ENCODE measurements at regions not wholly inside any gene's neighbourhood (a gene's known extent, or its start where the extent isn't known, plus 50 kb on each side); places are given as distances from the start of the nearest gene placed in this dataset.

DNA sequence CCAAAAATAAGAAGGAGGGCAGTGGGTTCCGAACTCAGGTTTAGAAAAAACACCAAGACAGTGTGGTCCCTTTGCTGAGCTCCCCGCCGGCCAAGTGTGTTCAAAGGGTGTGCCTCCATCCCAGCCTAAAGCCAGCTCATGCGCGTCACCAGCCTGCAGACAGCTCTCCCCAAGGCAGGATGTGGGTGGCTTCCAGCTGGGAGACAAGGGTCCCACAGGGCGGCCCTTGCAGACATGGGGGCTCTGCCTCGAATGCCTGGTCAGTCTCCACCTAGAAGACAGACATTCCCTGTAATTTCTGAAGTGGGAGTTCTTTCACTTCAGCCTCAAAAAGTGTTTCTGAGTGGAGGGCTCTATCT lies 135.8 kb upstream of the GPC1 start:
- DNase-seq, result no peak

DNA sequence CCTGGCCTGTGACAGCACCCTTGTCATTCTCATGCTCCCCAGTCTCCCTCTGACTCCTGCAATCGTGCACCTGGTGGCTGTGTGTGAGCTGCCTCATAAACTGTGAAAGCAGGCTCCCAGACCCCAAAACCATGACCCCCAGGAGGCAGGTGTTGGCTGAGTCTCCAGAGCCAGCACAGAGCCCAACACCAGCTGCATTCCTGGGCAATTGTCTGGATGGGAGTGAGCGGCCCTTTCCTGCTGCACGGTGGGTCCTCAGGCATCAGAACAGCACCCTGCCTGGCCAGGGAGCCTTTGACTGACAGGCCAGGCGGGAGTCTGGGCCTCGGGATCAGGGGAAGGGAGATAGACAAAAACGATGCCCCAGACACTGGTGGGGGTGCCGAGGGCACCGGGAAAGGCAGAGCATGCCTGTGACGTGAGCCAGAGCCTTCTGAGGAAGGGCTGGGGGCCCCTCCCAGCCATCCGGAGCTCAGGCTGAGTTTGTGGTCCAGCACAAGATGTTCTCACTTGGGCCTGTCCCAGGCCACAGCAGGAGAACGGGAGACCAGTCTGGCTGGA lies 135.1 kb upstream of the GPC1 start:
- no peak for DNase-seq

DNA sequence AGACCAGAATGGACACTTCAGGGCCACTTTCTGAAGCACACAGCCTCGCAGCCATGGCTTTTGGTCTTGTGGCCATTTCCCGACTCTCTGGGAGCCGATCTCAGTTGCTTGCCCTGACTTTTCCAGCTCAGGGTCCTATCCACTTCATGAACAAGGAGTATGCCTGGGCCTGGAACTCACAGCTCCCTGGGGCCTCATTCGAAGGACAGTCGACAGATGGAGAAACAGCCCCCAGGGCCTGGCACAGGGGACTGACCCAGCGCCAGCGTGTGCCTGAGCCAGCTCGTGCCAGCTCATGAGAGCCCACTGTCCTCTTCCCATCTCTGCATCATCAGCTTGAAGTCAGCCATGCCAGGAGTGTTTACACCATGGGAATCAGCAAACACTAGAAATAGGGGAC lies 134.6 kb upstream of the GPC1 start:
- no peak for DNase-seq

DNA sequence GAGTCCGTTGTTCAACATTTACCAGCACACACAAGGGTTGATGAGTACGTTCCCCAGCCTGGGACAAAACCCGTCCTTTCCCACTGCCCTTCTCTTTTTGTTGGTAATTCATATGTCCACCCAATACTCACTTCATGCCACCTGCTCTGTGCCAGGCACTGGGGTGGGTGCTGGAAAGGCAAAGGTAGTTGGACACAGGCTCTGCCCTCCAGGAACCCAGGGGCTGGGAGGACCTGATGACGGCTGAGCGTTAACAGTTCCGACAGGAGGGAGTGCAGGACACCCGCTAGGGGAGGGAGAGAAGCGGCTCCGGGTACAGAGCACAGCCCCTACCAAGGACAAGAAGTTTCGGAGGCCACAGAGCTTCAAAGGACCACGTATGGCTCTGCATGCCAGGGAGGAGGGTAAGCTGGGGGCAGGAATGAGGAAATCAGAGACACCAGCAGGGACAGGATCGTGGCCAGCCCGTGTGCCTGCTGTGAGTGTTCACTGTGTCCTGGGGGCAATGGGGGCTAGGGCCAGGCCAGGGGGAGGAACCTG lies 134.1 kb upstream of the GPC1 start:
- no peak for DNase-seq

DNA sequence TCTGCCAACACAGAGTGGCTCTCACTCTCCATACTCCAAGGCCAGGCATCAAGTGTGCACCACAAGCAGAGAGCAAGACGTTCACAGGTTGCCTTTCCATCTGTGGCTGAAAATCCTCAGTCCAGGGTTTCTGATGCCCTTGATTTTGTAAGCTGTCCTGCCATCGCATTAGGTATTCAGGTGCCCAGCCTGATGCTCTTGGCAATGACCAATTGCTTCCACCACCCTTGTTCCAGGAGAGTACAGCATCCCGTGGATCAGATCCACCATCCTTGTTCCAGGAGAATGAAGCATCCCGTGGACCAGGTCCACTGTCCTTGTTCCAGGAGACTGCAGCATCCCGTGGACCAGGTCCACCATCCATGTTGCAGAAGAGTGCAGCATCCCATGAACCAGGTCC lies 133.4 kb upstream of the GPC1 start:
- no peak for DNase-seq

DNA sequence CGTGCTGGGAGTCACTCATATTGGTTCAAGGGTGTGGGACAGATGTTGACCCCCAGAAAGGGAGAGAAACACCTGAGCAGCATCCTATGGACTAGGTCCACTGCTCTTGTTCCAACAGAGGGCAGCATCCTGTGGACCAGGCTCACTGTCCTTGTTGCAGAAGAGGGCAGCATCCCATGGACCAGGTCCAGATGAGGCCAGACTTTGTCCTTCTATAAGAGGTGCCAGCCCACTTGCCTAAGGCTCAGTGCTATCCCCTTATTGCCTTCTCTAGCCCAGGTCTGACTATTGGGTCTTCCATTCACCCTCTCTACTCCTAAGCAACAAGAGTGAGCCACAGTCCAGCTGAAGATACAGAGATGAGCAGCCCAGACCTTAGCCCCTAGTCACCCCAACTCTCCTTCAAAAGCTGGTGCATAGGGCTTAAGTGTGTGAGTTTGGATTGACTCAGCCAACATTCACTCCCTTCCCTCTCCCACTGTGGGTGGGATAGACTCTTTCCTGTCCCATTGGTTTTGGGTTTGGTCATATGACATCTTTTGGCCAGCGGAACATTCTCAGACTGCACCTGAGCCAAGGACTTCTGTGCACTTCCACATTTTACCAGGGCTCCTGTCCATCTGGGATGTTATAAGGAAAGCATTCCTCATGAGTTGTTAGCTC lies 132.4 kb upstream of the GPC1 start:
- no peak for DNase-seq

DNA sequence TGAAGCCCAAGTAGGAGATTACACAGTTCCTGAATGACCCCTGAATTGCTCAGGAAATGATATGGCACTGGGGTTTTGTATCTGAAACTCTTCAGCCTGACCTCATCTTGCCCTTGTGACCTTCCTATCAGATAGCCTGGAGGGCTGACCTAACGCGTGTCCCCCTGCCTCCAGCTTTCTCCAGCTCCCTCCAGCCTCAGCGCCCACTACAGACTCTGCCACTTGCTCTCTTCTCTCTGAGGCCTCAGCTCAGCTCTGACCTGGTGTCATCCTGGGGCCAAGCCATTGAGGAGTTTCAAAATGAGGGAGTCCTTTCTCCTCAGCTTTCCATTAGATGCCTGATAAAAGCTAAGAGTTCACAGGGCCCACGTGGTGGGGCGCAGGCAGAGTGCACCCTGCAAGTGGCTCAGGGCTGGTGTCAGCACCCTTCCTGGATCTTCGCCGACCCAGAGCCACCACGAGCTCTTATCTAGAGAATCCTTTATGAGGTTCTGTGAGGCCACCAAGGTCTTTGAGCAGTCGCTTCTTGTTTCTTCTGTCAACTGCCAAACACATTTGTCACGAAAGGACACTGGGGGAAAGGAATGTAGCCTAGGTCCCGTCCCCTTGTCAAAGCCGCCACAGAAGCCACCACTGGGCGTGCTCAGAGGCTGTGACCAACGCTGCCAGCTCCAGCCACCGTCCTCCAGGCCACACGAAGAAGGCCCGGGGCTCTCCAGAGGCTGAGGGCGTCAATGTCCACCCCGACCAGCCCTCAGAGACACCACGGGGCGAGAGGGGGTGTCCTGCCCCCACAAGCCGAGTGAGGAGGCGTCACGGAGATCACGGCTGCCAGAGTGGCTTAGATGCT lies 131.3 kb upstream of the GPC1 start:
- DNase-seq, result no peak

DNA sequence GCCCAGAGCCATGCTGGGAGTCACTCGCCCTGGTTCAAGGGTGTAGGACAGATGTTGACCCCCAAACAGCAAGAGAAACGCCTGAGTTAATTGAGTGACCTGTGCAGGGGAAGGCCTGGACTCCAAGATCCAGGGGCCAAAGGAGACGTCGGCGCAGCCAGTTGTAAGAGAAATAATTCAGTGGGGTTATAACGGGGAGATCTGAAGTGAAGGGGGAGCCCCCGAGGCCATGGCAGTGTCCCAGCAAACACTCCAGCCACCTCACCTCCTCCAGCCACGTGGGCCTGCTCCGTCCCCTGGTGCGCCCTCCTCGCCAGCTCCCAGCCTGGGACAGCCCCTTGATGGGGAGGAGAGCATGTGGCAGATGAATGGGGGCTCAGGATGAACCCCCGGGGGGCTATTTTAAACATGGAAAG lies 130.7 kb upstream of the GPC1 start:
- DNase-seq, result no peak

DNA sequence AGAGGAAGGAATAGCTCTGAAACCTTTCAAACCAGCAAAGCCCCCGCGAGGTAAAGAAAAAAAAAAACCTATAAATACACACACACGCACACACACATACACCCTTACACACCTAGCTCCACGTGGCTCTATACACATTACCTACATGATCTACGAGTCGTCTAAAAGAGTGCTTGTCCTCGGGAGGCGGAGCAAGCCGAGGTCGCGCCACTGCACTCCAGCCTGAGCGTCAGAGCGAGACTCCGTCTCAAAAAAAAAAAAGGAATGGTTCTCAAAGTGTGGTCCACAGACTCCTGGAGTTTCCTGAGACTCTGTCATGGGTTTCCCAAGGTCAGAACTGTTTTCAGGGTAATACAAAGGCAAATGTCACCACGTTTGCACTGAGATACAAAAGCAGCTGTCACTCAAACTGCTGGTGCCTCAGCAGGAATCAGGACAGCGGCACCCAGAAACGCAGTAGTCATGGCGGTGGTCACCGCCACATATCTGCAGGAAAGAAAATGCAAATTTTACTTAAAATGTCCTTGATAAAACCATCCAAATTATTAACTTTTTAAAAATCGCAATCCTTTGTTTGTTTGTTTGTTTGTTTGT lies 130.0 kb upstream of the GPC1 start:
- DNase-seq, result no peak

DNA sequence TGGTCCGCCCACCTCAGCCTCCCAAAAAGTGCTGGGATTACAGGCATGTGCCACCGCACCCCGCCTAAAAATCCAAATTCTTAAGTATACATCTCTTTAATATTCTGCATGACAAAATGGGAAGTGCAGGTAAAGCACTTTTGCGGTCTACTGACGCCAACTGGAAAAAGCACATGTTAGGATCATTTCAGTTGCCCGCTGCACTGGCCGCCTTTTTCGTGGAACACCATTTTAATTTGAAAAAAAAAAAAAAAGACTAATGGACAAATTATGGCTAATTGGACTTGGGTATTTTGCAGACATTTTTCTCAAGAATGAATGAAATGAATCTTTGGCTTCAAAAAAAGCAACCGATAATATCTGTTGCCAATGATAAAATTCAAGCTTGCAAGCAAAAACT lies 129.3 kb upstream of the GPC1 start:
- no peak for DNase-seq

DNA sequence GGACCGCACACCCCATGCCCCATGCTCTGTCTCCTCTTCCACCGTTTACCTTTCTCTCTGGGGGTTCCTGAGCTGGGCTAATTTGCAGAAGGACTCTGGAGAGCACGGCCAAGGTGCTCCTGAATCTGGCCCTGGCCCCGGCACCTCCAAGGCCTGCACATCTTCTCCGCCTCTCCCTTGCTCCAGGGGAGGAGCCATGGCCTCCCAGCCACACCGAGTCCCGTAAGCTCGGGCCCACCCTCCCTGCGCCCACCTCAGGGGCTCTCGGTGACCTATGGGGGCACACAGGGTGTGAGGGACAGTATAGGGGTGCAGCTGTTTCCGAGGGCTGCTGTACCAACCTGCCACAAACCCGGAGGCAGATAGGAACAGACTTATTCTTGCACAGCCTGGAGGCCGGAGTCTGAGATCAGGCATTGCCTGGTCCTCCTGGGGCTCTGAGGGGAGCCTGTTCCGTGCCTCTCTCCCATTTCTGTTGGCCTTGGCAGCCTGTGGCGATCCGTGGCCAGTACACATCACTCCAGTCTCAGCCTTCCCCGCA lies 127.3 kb upstream of the GPC1 start:
- DNase-seq, result no peak

DNA sequence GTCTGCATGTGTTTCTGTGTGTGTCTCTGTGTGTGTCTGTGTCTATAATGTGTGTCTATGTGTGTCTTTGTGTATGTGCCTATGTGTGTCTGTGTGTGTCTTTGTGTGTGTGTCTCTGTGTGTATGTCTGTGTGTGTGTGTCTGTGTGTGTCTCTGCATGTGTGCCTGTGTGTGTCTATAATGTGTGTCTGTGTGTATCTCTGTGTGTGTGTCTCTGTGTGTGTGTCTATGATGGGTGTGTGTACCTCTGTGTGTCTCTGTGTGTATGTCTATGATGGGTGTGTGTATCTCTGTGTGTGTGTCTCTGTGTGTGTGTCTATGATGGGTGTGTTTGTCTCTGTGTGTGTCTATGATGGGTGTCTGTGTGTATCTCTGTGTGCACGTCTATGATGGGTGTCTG lies 126.2 kb upstream of the GPC1 start:
- DNase-seq, result no peak

DNA sequence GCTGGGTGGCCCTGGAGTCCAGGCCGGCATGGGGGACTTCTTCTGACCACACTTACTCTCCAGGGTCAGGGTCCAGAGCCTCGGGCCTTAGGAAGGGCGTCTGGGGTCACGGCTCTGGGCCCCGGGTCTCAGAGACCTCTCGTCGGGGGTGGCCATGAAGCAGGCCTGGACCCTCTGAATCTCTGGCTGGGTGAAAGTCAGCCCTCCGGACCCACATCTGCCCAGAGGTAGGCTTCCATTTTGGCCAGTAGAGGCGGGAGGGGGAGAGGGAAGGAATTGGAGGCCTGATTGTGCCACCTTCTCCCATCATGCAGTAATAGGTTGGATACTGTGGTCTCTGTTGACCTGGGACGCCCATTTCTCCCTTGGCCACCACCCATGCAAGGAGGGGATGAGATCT lies 125.3 kb upstream of the GPC1 start:
- no peak for DNase-seq

DNA sequence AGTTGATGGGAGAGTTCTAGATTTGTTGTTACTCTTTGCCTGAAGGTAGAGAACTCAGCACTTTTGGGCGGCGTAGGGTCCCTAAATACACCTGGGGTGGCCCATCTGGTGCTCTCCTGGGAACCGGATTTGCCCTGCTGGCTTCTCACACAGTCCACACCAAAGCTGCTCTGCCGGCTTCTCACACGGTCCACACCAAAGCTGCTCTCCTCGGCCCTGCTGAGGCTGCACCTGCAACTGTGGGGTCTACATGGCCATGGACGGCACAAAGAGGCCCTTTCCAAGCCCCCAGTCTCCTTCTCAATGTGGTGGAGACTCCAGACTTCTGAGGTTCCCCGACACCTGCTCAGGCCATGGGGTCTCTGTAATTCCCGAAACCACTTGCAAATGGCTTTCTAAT lies 124.8 kb upstream of the GPC1 start:
- no peak for DNase-seq

DNA sequence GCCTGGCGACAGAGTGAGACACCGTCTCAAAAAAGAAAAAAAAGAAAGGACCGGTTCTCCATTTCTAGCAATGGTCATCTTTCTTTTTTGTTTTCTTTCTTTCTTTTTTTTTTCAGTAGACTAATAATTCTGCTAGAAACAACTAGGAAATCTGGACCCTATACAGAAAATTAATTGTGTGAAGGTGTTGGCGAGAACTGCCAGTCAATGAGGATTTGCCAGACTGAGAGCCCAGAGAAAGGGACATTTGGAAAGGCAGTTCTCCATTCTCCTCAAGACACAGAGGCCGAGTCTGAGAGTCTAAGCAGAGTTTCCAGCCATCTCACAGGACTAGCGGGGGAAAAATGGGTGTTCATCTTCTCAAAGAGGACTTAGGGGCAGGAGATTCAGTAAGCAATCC lies 123.6 kb upstream of the GPC1 start:
- no peak for DNase-seq

DNA sequence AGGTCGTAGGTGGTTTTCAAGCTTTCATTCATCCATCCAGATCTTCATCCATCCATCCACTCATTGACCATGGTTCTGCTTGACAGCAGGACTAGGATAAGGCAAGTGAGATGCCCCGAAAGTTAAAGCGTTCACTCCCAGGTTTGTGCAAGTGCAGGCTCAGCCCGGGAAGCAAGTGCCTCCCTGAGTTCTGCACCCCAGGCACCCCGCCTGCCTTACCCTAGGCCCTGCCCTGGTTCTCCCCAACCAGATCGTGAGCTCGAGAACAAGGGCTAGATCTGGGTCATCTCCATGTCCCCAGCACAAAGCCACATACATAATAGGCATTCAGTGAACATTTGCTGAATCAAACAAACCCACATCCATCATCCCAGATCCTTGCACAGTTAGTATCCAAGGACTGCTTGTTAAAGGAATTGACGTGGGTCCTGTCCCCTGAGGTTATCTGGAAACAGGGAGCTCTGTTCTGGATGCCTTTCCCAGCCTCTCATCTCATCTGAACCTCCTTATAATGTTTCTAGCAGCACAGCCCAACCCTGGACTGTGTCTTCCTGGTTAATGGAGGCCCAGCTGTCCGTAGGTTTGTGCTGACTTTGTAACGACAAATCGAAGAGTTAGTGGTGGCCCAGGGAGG lies 116.1 kb upstream of the GPC1 start:
- DNase-seq, result no peak

DNA sequence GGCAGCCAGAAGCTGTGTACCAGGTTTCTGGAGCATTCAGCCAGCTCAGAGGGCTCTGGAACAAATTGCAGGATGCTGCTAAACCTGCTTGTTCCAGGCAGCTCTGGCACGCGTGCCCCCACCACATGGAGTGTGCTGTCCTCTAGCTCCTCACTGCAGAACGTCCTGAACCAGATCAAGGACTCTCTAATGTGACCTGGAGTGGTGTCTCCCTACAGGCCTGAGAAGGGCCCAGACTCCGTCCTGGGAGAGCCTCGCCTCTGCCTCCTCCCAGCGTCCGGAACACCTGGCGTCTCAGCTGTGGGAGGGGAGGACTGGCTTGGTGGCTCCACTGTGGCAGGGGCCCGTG lies 115.6 kb upstream of the GPC1 start:
- DNase-seq, result no peak

DNA sequence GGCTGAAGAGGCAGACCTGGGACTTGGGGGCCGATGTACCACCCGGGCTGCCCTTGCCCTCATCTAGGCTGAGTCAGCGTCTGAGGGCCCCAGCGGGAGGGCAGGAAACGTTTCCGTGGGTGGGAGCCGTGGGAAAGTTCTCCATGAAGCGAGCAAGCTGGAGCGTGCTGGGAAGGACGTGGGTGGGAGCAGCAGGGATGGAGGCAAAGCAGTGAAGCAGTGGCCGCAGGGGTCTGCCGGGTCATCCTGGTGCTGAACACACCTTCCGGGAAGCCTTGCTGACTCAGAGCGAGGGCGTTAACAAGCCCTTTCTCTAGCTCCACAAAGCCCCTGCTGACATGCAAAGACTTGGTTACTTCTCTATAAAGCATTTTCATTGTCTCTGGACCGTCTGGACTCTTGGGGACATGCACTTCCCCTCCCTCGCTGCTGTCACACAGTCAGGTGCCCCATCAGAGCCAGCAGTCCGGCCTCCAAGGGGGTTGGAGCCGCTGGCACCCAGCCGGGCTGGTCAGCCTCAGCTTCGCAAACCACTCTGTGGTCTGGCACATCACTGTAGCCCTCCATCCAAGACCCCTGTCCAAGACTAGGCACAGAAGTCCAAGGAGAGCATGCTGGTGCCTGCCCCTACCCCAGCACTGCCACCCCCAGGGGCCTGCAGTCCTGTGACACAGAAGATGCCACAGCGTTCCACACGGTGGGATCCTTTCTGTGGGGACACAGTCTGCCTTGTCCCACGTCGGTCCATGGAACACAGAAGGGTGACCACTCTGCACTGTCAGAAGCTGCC lies 115.1 kb upstream of the GPC1 start:
- no peak for DNase-seq

DNA sequence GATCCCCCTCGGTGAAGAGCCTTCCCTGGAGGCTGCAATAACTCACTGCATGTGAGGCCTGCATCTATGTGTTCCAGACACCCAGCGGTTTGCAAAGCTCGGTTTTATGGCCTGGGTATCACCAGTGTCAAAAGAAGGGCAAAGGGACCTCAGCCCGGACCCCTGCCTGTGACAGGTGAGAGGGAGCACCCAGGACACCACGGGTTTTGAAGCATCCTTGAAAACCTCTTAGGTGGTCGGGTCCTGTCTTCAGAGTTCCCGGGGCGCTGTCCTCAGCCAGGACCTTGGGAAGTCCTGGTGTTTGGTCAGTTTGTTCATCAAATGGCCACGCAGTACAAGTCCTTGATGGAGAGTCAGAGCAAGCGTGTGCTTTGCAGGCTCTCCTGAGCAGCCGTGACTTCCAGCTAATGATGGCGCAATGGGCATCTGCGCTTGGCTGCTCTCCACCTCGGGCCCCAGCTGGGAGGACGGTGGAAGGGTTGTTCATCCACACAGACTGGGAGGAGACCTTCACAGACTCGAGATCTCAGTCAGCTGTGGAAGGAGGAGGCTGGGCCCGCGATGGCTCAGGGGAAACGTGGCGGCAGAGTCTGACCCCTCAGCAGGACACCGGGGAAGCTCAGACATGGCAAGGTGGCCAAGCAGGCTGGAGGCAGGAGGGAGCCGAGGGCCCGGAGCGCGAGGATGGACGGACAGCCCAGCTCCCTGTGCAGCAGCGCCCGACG lies 113.1 kb upstream of the GPC1 start:
- DNase-seq, result no peak

DNA sequence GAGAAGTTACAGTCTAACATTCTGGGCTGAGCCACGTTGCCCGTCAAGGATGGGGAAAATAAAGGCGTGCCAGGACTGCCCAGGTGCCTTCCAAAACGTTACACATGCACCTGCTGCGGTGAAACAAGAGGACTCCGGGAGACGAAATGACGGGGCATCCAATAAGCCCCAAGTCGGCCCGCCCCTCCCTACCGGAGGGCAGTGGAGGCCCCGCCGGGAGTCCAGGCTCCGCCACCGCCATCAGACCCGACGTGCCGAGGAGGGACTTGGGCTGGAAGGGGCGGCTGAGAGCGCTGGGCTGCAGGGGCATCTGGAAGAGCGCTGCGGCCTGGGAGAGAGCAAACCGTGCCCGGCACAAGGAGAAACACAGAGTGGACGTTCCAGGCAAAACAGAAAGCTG lies 112.5 kb upstream of the GPC1 start:
- DNase-seq, result no peak
